ENCODE measurements at regions not wholly inside any gene's neighbourhood (a gene's known extent, or its start where the extent isn't known, plus 50 kb on each side); places are given as distances from the start of the nearest gene placed in this dataset.

DNA sequence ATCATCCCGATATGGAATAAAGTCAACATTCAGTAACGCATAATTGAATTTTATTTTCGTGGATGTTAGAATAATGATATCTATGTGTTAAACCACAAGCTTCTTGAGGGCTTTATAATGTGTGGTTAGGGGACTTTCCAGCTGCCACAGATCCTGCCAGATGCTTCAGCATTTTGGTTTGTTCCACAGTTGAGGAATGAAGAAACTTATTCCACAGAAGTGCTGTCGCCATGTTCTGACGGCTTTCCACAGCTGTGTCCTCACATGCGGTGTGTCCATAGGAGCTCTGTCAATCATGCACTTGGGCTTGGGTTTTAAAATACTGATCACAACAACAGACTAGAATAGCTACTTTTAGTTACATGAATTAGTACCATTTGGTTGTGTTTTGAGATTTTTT lies 411.9 kb downstream of the TRIML1 start:
- no peak for DNase-seq (ENCODE audit: low read depth)

DNA sequence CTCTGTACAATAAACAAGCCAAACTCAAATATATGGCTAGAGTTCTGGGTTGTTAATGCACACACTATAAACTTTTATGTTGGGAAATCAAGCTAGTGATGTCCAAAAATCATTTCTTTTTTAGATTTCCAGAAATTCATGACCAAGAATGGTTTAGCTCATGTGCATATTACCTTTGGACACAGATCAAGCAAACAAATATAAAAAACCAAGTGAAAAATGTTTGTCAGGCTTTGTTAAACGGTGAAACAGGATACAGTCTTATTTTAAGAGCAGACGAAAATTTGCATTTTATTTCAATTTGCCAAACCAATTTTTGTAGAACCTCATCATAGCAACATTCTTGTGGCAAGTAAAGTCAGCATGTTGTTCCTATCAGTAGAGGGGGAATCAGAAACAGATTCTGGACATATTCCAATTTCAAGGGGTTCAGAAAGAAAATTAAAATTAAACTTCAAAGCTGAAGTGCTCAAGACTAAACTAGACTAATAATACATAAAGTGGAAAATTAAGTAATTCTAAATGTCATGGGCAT lies 413.6 kb downstream of the TRIML1 start:
- DNase-seq (ENCODE audit: low read depth): no peak

DNA sequence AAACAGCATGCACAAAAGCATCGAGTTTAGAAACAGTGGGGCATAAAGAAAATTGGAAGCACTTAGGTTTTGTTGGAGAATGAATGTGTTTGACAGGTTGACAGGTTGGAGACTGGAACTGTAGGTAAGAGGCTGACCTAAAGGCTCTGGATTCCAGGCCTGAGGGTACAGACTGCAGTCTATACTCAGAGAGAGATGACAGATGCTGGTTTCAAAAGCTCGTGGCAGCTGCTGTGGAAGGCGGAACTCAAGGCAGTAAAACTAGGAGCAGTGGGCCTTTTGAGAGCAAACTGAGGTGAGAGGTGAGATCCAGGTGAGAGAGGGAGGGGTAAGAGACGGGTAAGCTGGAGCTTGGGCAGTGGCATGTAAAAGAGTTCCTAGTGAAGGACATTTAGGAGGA lies 415.2 kb downstream of the TRIML1 start:
- no peak for DNase-seq (ENCODE audit: low read depth)

DNA sequence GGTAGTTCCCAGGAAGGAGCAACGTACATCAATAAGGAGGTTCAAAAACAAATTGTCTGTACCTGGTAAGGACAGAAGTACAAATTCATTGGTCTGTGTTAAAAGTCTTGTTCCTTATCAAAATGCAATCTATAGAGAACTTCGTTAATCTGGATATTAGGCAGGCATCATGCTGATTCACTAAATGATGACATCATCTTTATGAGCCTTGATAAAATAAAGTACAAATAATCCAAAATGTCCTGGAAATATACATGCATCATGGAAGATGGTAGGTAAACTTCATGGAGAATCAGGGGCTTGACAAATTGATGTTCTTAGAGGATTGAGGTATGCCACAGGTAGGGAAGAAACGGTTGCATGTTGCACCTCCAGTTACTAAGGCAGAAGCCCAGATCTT lies 433.9 kb downstream of the TRIML1 start:
- DNase-seq (ENCODE audit: low read depth): no peak

DNA sequence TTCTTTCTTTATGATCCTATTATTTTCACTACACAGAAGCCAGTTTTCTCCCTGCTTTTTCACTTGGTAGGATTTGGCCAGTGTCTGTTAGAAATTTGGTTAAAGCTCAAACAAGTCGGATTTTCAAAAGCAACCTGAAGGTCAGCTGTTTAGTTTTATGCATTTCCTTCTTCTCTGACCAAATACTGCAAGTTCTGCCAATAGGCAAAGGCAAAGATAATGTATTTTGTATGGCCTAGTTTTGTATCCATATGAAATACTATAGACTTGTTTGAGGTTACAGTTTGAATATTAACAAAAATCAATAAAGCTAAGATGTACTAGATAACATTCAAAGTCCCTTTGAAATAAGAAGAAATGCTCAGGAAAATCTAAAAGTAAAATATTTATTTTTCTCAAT lies 439.4 kb downstream of the TRIML1 start:
- no peak for DNase-seq (ENCODE audit: low read depth)

DNA sequence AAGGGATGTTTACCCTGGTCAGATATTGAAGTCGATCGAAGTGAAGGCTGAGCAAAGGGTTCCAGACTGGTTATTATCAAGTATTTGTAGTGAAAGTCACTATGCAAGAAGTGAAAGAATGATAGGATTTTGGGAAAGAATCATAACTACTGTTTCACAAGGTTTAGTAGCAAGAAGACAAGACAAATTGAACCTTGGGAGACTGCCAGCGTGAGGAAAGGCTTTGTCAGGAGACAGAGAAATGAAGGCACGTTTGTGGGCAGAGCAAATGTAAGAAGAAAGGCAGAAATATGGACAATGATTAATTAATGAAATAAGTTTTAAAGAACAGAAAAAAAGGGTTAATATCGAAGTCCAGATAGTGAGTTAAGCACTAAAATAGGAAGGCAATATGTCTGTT lies 456.8 kb downstream of the TRIML1 start:
- DNase-seq (ENCODE audit: low read depth): no peak

DNA sequence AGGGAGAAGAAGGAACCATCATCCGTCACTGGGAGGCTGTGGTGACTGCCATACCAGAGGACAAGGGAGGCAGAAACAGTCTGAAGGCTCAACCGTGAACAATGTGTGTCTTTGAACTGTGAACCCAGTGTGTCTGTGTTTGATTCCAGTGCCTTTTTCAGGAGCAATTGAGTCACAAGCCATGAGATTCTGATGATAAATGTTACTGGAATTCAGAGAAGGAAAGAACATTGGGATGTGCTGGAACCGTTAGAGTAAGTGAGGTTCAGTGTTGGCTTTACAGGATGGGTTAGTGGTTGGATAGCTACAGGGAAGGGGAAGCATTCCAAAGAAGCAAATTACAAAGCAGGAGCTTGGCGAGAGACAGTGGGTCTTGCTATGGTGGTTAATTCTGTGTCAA lies 464.4 kb downstream of the TRIML1 start:
- peak; percentile 18 for DNase-seq (ENCODE audit: low read depth)

DNA sequence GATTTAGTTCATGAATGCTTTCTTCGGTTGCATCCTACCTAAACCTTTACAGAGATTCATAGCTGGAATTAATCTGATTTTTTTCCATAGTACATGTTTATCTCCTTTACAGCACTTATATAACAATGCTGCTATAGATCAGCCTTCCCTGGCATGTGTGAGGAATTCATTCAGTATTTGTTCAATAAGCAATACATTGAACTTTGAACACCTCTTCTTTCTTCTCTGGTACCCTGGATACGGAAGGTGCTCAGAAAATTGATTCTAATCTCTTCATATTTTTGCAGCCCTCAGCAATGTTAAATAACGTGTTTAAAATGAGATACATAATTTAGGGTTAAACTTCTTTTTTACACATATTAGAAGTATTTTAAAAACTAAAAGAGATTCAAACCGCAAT lies 467.4 kb downstream of the TRIML1 start:
- DNase-seq (ENCODE audit: low read depth): no peak

DNA sequence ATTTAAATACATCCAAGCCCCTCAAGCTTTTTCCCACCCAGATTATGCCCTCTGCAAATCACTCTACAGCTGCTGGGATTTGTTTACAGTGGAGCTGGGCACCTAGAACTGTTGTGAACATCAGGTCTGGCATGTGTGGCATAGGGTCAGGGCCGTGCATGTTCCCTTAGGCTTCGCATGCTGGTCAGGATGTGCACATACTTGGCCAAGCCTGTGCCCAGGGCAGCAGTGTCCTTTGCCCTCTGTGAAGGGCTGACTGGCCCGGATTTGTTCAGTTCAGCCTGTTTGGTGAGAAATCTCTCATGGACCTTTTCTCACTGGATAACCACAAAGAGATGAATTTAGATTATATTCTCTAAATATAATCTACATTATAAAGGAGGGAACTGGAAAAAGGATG lies 471.9 kb downstream of the TRIML1 start:
- DNase-seq (ENCODE audit: low read depth): no peak

DNA sequence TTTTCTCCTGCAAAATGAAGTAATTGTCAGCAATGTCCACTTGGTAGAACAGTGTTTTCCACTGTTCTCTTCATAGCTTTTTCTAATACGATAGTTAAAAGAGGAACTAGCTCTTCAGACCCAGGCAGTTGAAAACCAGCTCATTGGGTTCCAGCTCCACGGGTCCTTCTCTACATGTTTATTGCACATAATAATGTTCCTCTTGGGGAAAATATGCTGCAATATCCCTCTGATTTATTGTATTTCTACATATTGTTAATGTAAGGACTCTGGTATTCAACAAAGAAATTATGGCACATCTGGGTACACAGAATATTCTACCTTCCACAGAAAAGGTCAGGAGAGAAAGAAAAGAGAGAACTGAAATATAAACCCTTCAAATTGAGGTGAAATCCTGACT lies 473.4 kb downstream of the TRIML1 start:
- no peak for DNase-seq (ENCODE audit: low read depth)

DNA sequence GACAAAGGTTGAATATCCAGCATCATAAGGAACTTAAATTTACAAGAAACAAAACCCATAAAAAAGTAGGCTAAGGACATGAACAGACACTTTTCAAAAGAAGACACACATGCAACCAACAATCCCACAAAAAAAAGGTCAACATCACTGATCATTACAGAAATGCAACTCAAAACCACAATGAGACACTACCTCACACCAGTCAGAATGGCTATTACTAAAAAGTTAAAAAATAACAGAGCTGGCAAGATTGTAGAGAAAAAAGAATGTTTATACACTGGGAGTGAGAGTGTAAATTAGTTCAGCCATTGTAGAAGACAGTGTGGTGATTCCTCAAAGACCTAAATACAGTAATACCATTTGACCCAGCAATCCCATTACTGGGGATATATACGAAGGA lies 474.7 kb downstream of the TRIML1 start:
- DNase-seq (ENCODE audit: low read depth): no peak

DNA sequence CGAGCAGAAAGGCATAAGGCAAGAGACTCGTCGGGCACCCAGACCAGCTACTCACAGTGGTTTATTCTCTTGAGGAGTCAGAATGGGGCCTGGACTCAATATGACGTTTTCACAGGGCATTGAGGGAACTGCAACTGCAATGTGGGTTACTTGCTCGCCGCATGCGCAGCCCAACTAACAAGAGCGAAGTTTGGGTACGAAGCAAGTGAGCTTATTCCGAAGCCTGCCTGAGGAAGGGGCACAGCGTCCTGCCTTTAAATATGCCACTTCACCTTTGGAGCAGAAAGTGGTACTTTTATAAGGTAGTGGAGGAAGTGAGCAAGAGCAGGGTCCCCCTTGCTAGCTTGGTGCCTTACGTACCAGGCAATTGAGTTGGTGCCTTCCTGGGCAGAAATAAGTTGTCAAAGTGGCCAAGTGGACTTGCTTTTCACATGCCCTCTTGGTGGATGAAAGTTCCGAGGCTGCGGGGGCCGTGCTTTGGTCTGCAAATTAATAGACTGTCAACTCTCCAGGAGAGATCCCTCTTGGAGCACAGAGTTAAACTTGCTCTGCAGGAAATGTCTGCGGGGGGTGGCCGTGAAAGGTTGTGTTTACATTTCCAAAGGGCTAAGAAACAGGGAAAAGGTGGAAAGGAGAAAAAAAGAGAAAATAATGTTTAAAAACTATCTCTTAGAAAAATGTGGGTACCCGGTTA lies 480.4 kb downstream of the TRIML1 start:
- no peak for DNase-seq (ENCODE audit: low read depth)

DNA sequence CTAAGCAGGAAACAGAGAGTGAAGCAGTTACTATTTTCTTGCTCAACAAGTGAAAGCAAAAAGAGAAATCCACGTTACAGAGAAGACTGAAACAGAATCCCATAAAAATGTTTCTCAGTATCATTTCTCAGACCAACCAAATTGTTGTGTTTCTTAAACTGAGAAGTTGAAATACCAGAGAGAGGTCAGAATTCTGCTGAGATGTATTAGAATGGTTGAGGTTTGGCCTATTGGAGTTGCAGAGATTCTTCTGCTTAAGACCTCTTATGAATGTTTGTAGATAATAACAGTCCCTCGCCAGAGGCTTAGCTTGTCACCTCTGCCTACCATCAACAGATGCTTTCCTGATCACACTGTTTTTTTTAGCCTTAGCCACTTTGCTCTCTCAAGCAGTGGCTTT lies 481.4 kb downstream of the TRIML1 start:
- DNase-seq (ENCODE audit: low read depth): no peak

DNA sequence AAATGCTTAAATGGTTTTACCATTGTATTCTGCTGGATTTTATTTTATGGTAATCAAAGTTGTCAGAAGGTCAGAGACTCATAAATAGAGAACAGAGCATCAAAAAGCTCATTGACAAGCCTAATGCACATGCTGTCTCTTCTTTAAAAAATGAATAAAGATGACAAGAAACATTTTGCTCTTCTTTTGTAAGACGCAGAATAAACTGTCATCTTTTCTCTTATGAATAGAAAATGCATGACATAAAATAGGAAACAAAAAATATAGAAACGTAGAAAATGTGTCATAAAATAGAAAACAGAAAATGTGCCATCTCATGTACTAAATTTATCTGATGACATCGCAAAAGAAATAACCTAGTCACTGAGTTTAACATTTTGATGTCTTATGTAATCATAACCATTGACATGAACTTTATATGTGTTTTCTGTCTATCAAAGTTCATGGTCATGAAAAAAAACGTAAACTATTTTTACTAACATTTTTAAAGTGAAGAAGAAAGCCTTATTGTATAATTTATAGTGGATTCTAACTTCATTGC lies 484.1 kb downstream of the TRIML1 start:
- no peak for DNase-seq (ENCODE audit: low read depth)

DNA sequence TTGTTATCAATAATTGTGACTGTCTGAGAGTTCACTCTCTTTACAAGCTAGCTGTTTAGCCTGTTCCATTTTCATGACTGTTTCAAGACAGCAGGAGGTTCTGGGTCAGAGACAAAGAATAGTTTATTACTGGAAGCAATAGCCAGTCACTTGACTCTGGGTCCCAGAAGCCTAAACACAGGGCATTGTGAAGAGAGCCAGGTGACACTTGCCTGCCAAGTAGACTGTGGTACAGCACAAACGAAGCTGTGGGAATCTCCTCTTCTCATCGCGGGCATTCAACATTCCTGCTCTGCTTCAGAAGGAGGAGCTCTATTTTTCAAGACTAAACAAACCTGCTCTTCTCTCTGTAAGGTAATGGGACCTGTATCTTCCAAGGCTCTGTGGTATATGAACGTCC lies 485.1 kb downstream of the TRIML1 start:
- DNase-seq (ENCODE audit: low read depth): no peak

DNA sequence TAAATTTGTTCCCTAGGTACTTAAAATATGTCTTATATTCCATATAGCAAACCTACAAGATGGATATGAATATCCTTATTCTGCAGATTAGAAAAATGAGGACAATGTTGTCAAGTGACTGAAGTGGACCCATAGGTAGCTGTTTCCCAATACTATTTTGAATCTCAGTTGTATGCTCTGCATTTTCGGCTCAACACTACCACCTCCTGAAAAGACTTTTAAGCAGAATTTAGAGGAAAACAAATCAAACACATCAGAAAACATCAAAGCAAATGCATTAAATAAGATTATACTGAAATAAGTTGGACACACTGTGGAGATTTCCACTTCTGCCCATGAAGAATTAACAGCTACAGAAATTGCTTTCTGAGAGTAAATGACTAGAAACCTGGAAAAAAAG lies 488.7 kb downstream of the TRIML1 start:
- no peak for DNase-seq (ENCODE audit: low read depth)

DNA sequence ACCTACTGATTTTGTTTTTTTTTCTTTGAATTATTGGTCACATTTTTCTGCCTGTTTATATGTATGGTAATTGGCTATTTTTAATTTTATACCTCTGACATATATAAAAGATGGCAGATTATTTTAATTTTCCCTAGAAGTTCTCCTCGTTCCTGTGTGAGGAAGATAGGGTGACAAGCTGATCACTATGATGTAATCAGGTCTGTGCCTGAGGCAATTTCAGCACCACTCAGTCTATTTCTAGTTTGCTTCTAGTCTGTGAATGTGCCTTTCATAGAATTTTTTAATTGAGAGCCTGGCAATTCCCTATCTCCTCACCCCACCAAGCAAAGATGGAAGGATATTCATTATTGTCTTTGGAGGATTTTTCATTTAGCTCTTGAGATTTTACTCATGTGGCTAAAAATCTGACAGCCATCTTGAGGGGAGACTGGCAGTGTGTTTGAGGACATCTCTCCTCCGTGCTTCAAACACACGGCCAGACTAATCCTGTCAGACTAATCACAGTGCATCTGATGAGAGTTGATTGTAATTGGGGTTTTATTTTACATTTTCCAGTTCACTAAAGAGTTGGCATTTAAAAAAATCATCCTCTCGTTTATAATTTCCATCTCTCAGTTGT lies 500.3 kb downstream of the TRIML1 start:
- peak; percentile 26 for DNase-seq (ENCODE audit: low read depth)

DNA sequence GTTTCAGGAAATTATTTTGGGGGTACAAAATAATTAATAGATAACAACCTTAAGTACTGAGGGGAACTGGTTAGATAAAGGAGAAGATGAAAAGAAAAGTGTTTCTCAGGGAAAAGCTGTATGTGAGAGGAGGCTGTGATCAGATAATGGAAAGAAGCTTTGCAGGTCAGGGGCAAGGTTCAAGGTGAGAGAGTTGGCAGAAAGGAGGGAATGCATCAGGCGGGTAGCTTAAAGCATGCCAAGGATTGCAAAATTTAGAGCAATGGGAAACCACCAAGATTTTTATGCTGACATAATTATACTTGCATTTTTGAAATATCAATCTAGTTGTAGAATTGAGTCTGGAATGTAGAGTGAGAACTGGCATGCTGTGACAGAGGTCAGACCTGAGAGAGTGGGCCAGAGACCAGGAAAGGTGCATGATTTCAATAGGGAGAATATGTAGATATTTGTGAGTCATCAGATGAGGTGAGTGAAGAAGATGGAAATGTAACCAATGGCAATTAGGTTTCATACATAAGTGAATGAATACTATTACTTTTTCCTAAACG lies 508.7 kb downstream of the TRIML1 start:
- DNase-seq (ENCODE audit: low read depth): no peak

DNA sequence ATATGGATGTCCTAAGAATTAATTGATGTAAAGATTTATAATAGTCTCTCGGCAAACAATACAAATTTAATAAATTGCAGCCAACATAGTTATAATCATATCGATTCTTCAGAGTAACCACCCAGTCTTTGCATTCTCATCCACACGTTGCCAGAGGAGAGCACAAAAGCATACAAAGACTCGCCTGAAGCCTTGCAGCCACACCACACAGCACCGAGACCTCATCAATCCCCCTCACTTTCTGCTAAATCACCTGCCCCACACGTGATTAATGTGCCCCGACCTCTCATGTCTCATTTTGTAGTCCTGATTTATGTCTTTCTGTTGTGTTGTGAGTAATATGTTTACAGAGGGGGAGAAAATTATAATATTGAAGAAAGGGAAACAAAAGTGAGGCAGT lies 510.4 kb downstream of the TRIML1 start:
- DNase-seq (ENCODE audit: low read depth): no peak

DNA sequence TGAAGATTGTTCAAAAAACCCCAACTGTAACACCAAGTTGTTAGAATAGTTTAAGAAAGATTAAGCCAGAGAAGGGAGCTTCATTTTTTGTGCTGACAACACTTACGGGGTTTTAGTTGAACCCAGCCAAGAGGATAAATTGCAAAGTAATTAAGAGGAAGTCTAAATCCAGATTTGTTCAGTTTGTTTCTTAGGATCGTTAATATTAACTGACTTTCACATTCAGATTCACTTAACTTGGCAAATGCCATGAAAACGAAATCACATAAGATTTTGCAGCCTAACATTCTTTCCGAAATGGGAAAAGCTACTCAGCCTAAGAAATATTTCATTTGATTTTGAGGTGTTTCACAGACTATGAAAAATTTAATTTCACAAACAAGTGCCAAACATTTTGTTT lies 511.3 kb downstream of the TRIML1 start:
- DNase-seq (ENCODE audit: low read depth): no peak

DNA sequence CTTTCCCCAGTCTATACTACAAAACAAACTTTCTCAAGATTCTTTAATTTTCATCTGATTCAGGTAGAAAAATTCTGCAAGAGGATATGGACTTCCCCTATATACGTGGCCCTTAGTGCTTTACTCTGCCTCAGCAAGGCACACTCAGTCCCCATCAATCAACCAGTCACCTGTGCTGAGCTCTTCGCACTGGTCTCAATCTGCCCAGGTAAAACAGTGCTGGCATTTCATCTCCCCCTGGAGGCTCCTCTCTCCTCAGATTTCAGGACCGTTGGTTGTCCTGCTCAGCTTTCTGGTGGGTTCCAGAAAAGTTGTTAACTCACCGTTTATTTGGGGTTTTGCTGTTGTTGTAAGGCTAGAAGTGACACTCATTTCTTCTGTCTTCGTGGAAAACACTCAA lies 518.1 kb downstream of the TRIML1 start:
- DNase-seq (ENCODE audit: low read depth): no peak

DNA sequence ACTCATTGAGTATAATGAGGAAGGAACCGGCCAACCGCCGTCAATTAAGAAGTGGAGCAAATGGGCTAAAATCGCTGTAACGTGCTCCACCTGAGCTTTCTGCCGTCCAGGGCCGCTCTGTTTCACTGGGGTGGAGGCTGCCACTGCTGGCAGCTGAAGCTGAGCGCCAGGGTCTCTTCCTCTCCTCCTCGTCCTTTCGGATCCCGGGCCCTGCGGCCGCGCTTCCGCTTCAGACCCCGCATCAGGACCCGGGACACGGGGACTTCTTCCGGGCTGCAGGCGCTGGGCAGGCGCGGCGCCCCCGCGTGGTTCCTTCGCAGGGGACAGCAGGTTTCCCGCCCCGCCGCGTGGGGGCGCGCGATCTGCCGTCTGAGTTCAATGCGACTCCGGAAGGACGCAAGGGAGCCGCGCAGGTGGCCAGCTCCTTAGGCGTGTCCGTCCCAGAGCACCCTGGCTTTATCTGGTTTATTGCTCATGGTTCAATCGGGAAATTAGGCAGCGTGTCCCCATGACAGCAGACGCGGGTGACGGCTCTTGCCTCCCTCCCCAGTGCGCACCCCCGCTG lies 519.8 kb downstream of the TRIML1 start:
- DNase-seq (ENCODE audit: low read depth): no peak

DNA sequence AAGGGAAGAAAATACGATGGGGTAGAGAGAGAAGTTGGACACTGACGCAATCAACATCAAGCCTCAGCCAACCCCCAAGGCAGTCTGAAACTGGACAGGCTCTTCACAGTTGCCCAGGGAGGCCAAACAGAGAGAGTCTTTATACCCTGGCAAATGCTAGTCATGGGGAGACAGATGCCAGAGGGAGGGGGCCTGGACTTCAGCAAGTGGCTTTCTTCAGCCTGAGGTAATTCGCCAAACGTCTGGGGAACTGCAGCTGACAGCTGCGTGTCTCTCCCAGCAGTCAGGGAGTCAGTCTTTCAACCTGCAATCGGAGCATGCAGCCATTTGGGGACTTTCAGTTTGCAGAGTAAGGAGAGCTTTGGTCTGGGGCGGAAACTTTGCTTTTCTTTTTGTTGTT lies 521.6 kb downstream of the TRIML1 start:
- peak; percentile 15 for DNase-seq (ENCODE audit: low read depth)

Measured in M059J (cell line).